GM23248 (cell line): ENCODE measurements at regions not wholly inside any gene's neighbourhood (a gene's known extent, or its start where the extent isn't known, plus 50 kb on each side); places are given as distances from the start of the nearest gene placed in this dataset.

Experiments
- EZH2 ChIP-seq: fragments of 200-600 bp; sonication (generic); IDR thresholded peaks from 2 replicates; pipeline ENCODE4 v1.6.1; 2018; ENCODE audit warnings: antibody characterized with exemption, mild to moderate bottlenecking; ENCODE audit not compliant: insufficient read depth, poor library complexity, severe bottlenecking
- EZH2phosphoT487 ChIP-seq: fragments of 200-600 bp; sonication (generic); IDR thresholded peaks from 2 replicates; pipeline ENCODE4 v1.6.1; 2018; ENCODE audit warnings: antibody characterized with exemption, moderate library complexity, mild to moderate bottlenecking, low read depth; ENCODE audit not compliant: insufficient read depth

- TF ChIP-seq EZH2phosphoT487: no peak
- no peak for TF ChIP-seq EZH2
Measured at GRCh38 chr6:12355354-12355753, 65.2 kb downstream of the EDN1 start.
